ENCODE measurements at regions not wholly inside any gene's neighbourhood (a gene's known extent, or its start where the extent isn't known, plus 50 kb on each side); places are given as distances from the start of the nearest gene placed in this dataset.

- TF ChIP-seq CTCF (IDR thresholded peaks at IDR 0.05) (no peak), POLR2A (IDR thresholded peaks at IDR 0.05) (no peak), POLR2AphosphoS5 (IDR thresholded peaks at IDR 0.05) (no peak)
Observed at GRCh38 chr16:59881376-59881775, 1147.3 kb upstream of the GOT2 start.

All from prostate gland (tissue), 2 donors.